SU-DHL-6 (cell line): ENCODE measurements at regions not wholly inside any gene's neighbourhood (a gene's known extent, or its start where the extent isn't known, plus 50 kb on each side); places are given as distances from the start of the nearest gene placed in this dataset.

Source experiments
- H2AFZ ChIP-seq: fragments of 200-600 bp; sonication (generic); 2 replicates; pipeline ENCODE4 v1.6.1; 2014; ENCODE audit warnings: low read depth, mild to moderate bottlenecking, moderate library complexity, mixed read lengths, antibody characterized with exemption, low read length; ENCODE audit not compliant: severe bottlenecking
- H3F3A ChIP-seq: fragments of 200-600 bp; shearing (Covaris generic); 2 replicates; pipeline ENCODE4 v1.6.0; 2016; ENCODE audit warnings: antibody characterized with exemption, mild to moderate bottlenecking; ENCODE audit not compliant: insufficient read depth
- H3K27ac ChIP-seq: fragments of 200-600 bp; sonication (generic); 2 replicates; pipeline ENCODE4 v1.5.1; 2016; ENCODE audit warnings: low read depth, mild to moderate bottlenecking, low read length, moderate library complexity, mixed read lengths
- H3K27me3 ChIP-seq: fragments of 200-600 bp; sonication (generic), shearing (Covaris generic); 2 replicates; pipeline ENCODE4 v1.6.0; 2014; ENCODE audit warnings: mild to moderate bottlenecking, low read length
- H3K36me3 ChIP-seq: fragments of 200-600 bp; sonication (generic); 2 replicates; pipeline ENCODE4 v1.6.1; 2014; ENCODE audit warnings: mild to moderate bottlenecking, low read length, mixed read lengths
- H3K4me2 ChIP-seq: fragments of 300-600, 200-600 bp; shearing (Covaris generic), sonication (generic); 2 replicates; pipeline ENCODE4 v1.6.0; 2014; ENCODE audit warnings: low read length, low read depth, mild to moderate bottlenecking; ENCODE audit not compliant: poor library complexity, severe bottlenecking
- H3K4me3 ChIP-seq: fragments of 200-600 bp; sonication (generic); 2 replicates; pipeline ENCODE4 v1.5.1; 2014; ENCODE audit warnings: antibody characterized with exemption, low read length, mild to moderate bottlenecking, mixed read lengths; ENCODE audit not compliant: insufficient read depth, poor library complexity, severe bottlenecking
- H3K79me2 ChIP-seq: fragments of 200-600 bp; sonication (generic); 2 replicates; pipeline ENCODE4 v1.6.1; 2014; ENCODE audit warnings: mild to moderate bottlenecking, low read length, moderate library complexity; ENCODE audit not compliant: insufficient read depth
- H3K9ac ChIP-seq: fragments of 200-600 bp; sonication (generic); 2 replicates; pipeline ENCODE4 v1.7.0; 2014; ENCODE audit warnings: mild to moderate bottlenecking, low read length
- H3K9me2 ChIP-seq: fragments of 200-600 bp; sonication (generic); replicated peaks from 2 replicates; pipeline ENCODE4 v1.6.1; 2014; ENCODE audit warnings: low read length; ENCODE audit not compliant: insufficient read depth
- H3K9me3 ChIP-seq: fragments of 200-600 bp; sonication (generic); 2 replicates; pipeline ENCODE4 v1.6.1; 2014; ENCODE audit warnings: low read length, mixed read lengths; ENCODE audit not compliant: insufficient read depth
- H4K20me1 ChIP-seq: fragments of 200-600 bp; sonication (generic); 2 replicates; pipeline ENCODE4 v1.6.1; 2014; ENCODE audit warnings: low read depth, mild to moderate bottlenecking, antibody characterized with exemption, low read length, moderate library complexity, mixed read lengths
- EZH2phosphoT487 ChIP-seq: fragments of 200-600 bp; sonication (generic), shearing (Covaris generic); conservative IDR thresholded peaks from 2 replicates; pipeline ENCODE4 v1.6.1; 2018; ENCODE audit warnings: mild to moderate bottlenecking, antibody characterized with exemption, low read length, moderate library complexity, mixed read lengths
- TF ChIP-seq, protein P1 (sequence below): fragments of 200-600 bp; sonication (generic); IDR thresholded peaks from one replicate; pipeline ENCODE4 v1.5.1; 2017; ENCODE audit warnings: antibody characterized with exemption, mild to moderate bottlenecking, low read length, moderate library complexity; ENCODE audit not compliant: insufficient read depth, poor library complexity, severe bottlenecking

DNA sequence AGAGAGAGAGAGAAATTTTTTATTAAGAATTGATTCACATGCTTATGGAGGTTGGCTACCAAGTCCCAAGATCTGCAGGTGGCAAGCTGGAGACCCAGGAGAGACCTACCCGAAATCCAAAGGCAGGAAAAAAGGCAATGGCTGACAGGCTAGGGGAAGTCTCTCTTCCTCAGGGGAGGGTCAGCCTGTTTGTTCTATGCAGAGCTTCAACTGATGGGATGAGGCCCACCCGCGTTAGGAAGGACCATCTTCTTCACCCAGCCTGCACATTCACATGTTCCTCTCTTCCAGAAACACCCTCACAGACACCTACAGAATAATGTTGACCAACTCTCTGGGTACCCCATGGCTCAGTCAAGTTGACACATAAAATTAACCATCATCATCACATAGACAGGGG, 65.3 kb upstream of the SERP2 start:
- TF ChIP-seq, protein P1, sequence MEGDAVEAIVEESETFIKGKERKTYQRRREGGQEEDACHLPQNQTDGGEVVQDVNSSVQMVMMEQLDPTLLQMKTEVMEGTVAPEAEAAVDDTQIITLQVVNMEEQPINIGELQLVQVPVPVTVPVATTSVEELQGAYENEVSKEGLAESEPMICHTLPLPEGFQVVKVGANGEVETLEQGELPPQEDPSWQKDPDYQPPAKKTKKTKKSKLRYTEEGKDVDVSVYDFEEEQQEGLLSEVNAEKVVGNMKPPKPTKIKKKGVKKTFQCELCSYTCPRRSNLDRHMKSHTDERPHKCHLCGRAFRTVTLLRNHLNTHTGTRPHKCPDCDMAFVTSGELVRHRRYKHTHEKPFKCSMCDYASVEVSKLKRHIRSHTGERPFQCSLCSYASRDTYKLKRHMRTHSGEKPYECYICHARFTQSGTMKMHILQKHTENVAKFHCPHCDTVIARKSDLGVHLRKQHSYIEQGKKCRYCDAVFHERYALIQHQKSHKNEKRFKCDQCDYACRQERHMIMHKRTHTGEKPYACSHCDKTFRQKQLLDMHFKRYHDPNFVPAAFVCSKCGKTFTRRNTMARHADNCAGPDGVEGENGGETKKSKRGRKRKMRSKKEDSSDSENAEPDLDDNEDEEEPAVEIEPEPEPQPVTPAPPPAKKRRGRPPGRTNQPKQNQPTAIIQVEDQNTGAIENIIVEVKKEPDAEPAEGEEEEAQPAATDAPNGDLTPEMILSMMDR: no peak
- TF ChIP-seq EZH2phosphoT487: no peak
- no peak overlapping the region for H3K4me2 ChIP-seq
- H3K27me3 ChIP-seq: no peaks in the 10 kb centered on the region
- no peaks in the 10 kb centered on the region for H3K9me2 ChIP-seq
- H3F3A ChIP-seq: no peaks in the 10 kb centered on the region
- no peak overlapping the region for H2AFZ ChIP-seq
- H3K79me2 ChIP-seq: no peaks in the 10 kb centered on the region
- H3K9me3 ChIP-seq: no peaks in the 10 kb centered on the region
- H3K4me3 ChIP-seq: no peak overlapping the region
- H3K27ac ChIP-seq: no peak overlapping the region
- H3K36me3 ChIP-seq: no peaks in the 10 kb centered on the region
- H3K9ac ChIP-seq: no peak overlapping the region
- H4K20me1 ChIP-seq: no peaks in the 10 kb centered on the region

- no peak overlapping the region for H3K9ac ChIP-seq
- H2AFZ ChIP-seq: no peak overlapping the region
Measured at GRCh38 chr13:44309794-44310757, 63.5 kb upstream of the SERP2 start.

GRCh38 chr13:44311011-44311780, 62.4 kb upstream of the SERP2 start:
- H3K9me2 ChIP-seq: no peaks in the 10 kb centered on the region
- no peak for TF ChIP-seq EZH2phosphoT487
- TF ChIP-seq, protein P1: no peak
- no peaks in the 10 kb centered on the region for H3K79me2 ChIP-seq
- H3K27me3 ChIP-seq: no peaks in the 10 kb centered on the region
- H2AFZ ChIP-seq: no peak overlapping the region
- H3K4me2 ChIP-seq: no peak overlapping the region
- H3K27ac ChIP-seq: no peak overlapping the region
- H4K20me1 ChIP-seq: no peaks in the 10 kb centered on the region
- H3K4me3 ChIP-seq: no peak overlapping the region
- H3K36me3 ChIP-seq: no peaks in the 10 kb centered on the region
- H3K9me3 ChIP-seq: no peaks in the 10 kb centered on the region
- H3F3A ChIP-seq: no peaks in the 10 kb centered on the region
- H3K9ac ChIP-seq: no peak overlapping the region

More at GRCh38 chr13:44309794-44310757, 63.5 kb upstream of the SERP2 start:
- H3K36me3 ChIP-seq: no peaks in the 10 kb centered on the region
- H3K4me3 ChIP-seq: no peak overlapping the region
- H3K9me3 ChIP-seq: no peaks in the 10 kb centered on the region
- H3K4me2 ChIP-seq: no peak overlapping the region
- H3K9me2 ChIP-seq: no peaks in the 10 kb centered on the region
- H3K27me3 ChIP-seq: no peaks in the 10 kb centered on the region
- H4K20me1 ChIP-seq: no peaks in the 10 kb centered on the region
- no peaks in the 10 kb centered on the region for H3F3A ChIP-seq
- no peak overlapping the region for H3K27ac ChIP-seq
- no peaks in the 10 kb centered on the region for H3K79me2 ChIP-seq
- TF ChIP-seq EZH2phosphoT487: no peak
- TF ChIP-seq, protein P1: no peak
